ENCODE measurements at regions not wholly inside any gene's neighbourhood (a gene's known extent, or its start where the extent isn't known, plus 50 kb on each side); places are given as distances from the start of the nearest gene placed in this dataset.

DNA sequence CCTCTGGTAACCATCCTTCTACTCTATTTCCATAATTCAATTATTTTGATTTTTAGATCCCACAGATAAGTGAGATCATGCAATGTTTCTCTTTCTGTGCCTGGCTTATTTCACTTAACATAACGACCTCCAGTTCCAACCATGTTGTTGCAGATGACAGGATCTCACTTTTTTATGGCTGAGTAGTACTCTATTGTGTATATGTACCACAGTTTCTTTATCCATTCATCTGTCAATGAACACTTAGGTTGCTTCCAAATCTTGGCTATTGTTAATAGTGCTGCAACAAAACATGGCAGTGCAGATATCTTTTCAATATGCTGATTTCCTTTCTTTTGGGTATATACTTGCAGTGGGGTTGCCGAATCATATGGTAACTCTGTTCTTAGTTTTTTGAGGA, 286.4 kb upstream of the C11orf87 start:
- TF ChIP-seq, protein P1, sequence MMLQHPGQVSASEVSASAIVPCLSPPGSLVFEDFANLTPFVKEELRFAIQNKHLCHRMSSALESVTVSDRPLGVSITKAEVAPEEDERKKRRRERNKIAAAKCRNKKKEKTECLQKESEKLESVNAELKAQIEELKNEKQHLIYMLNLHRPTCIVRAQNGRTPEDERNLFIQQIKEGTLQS (IDR thresholded peaks at IDR 0.05), result no peak
- TF ChIP-seq EZH2 (IDR thresholded peaks at IDR 0.05), result no peak
- TF ChIP-seq RAD21 (IDR thresholded peaks at IDR 0.05; ENCODE audit: low read depth), result no peak
- no peak for TF ChIP-seq TCF7L2 (IDR thresholded peaks at IDR 0.05; ENCODE audit: borderline replicate concordance, extremely low read depth, insufficient read depth, insufficient read length)
- no peak for TF ChIP-seq JUND (IDR thresholded peaks at IDR 0.05)
- TF ChIP-seq EZH2phosphoT487 (IDR thresholded peaks at IDR 0.05; ENCODE audit: borderline replicate concordance), result no peak
- TF ChIP-seq POLR2AphosphoS5 (IDR thresholded peaks at IDR 0.05; ENCODE audit: low read depth, low read length), result no peak
- TF ChIP-seq CBX3 (IDR thresholded peaks at IDR 0.05; ENCODE audit: low read depth), result no peak
- TF ChIP-seq, protein P2, sequence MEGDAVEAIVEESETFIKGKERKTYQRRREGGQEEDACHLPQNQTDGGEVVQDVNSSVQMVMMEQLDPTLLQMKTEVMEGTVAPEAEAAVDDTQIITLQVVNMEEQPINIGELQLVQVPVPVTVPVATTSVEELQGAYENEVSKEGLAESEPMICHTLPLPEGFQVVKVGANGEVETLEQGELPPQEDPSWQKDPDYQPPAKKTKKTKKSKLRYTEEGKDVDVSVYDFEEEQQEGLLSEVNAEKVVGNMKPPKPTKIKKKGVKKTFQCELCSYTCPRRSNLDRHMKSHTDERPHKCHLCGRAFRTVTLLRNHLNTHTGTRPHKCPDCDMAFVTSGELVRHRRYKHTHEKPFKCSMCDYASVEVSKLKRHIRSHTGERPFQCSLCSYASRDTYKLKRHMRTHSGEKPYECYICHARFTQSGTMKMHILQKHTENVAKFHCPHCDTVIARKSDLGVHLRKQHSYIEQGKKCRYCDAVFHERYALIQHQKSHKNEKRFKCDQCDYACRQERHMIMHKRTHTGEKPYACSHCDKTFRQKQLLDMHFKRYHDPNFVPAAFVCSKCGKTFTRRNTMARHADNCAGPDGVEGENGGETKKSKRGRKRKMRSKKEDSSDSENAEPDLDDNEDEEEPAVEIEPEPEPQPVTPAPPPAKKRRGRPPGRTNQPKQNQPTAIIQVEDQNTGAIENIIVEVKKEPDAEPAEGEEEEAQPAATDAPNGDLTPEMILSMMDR (IDR thresholded peaks at IDR 0.05 in 2 of 3, conservative IDR thresholded peaks at IDR 0.05 in 1 of 3; ENCODE audit: borderline replicate concordance in 1 of 3, insufficient read depth in 1 of 3, low read depth in 2 of 3, low read length in 2 of 3), result no peak
- no peak for TF ChIP-seq SIN3A (IDR thresholded peaks at IDR 0.05; ENCODE audit: low read depth)
- no peak for TF ChIP-seq ZNF274 (IDR thresholded peaks at IDR 0.05; ENCODE audit: low read depth, low read length)
- intact Hi-C loops (cut with micrococcal nuclease), result no loop called here
- CTCF ChIA-PET, result no interaction called here
- Histone ChIP-seq H3K27me3 (ENCODE audit: insufficient read depth, low read length) (no peaks in the 10 kb centered on the region), H3K4me1 (ENCODE audit: control insufficient read depth in 1 of 2, insufficient read depth in 2 of 2, low read length in 2 of 2) (no peaks in the 10 kb centered on the region), H3K9ac (ENCODE audit: low read length) (no peak overlapping the region), H3K4me3 (replicated peaks in 1 of 2; ENCODE audit: low read depth in 1 of 2, low read length in 2 of 2) (no peak overlapping the region), H2AFZ (ENCODE audit: low read depth, low read length, poor library complexity, severe bottlenecking) (no peak overlapping the region), H3K9me2 (ENCODE audit: insufficient read depth) (no peaks in the 10 kb centered on the region), H3K4me2 (ENCODE audit: low read length) (no peak overlapping the region), H3K36me3 (ENCODE audit: control insufficient read depth in 1 of 2, insufficient read depth in 2 of 2, low read length in 2 of 2) (no peaks in the 10 kb centered on the region), H4K20me1 (ENCODE audit: insufficient read depth) (no peaks in the 10 kb centered on the region), H3K27ac (ENCODE audit: low read depth, low read length) (no peak overlapping the region), H3K9me3 (ENCODE audit: control insufficient read depth in 1 of 2, insufficient read depth in 1 of 2, low read depth in 1 of 2, low read length in 2 of 2) (no peaks in the 10 kb centered on the region), H3K79me2 (ENCODE audit: insufficient read depth, low read length) (no peaks in the 10 kb centered on the region)
- ATAC-seq, result no peak
- DNase-seq (ENCODE audit: low read depth, low spot score), result no peak
- POLR2A ChIA-PET, result no interaction called here
- no TSS peak for BruUV-seq (replicated peaks)
- RAD21 ChIA-PET (ENCODE audit: low non-redundant PET in 1 of 2, low total read pairs in 2 of 2, uncharacterized antibody in 2 of 2, unreplicated experiment in 2 of 2), result no interaction called here
